ENCODE measurements at regions not wholly inside any gene's neighbourhood (a gene's known extent, or its start where the extent isn't known, plus 50 kb on each side); places are given as distances from the start of the nearest gene placed in this dataset.
A peak's percentile ranks its signal among the peaks of the same experiment; 100 is the strongest.

DNA sequence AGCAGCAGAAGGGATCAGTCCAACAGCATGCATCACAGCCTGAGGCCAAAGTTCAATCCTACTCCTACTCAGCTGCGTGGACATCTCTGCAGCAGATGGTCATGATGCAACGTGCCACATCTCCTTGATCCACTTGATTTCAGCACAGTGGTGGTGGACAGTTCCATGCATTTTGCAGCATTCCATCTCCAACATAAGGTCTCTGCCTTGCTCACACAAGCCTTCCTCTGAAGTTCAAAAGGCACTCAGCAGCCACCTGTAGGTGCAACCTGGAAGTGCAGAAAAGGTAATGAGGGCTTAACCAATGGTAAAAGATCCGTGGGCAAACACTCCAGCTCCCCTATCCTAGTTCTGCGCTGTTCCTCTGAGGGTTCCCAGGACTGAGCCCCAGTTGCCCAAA is 57.5 kb upstream of the CHCHD3 start:
- Histone ChIP-seq H3K36me3 (replicated peaks in 1 of 2; ENCODE audit: control insufficient read depth in 1 of 2, insufficient read depth in 2 of 2, low read length in 2 of 2) (no peaks in the 10 kb centered on the region), H3K9me3 (ENCODE audit: low read length) (no peaks in the 10 kb centered on the region), H3K4me2 (ENCODE audit: low read depth, low read length) (no peak overlapping the region), H3K27ac (ENCODE audit: extremely low read length, insufficient read depth, low read length) (no peak overlapping the region), H3K27me3 (ENCODE audit: control insufficient read depth in 1 of 2, insufficient read depth in 2 of 2, low read length in 2 of 2) (no peaks in the 10 kb centered on the region), H3K4me3 (replicated peaks in 1 of 3; ENCODE audit: insufficient read depth in 1 of 3, low read depth in 2 of 3, low read length in 3 of 3) (no peak overlapping the region), H3K79me2 (ENCODE audit: insufficient read depth, low read length) (no peaks in the 10 kb centered on the region), H3K9ac (ENCODE audit: insufficient read depth, low read depth, low read length) (no peak overlapping the region), H2AFZ (ENCODE audit: low read length) (no peak overlapping the region), H3K4me1 (ENCODE audit: insufficient read depth, low read length) (no peaks in the 10 kb centered on the region), H4K20me1 (ENCODE audit: insufficient read depth, low read length) (no peaks in the 10 kb centered on the region)
- FAIRE-seq (no peak), DNase-seq (ENCODE audit: low spot score) (peak; percentile 52), ATAC-seq (peak; percentile 84)
- in situ Hi-C loops (cut with HindIII; ENCODE audit: extremely low pct_ligation_motif_present, low pct_unique_long_range_greater_than_20kb) (no loop called here), intact Hi-C loops (cut with micrococcal nuclease; ENCODE audit: unreplicated experiment) (no loop called here)
- no TSS peak for BruUV-seq (replicated peaks)
- WGBS (ENCODE audit: low lambda C conversion rate) = 25% methylated on average over 2 of the region's 4 CpGs
- ChIA-PET CTCF (ENCODE audit: low intra/inter-chr PET ratio, low total read pairs) (no interaction called here), POLR2A (no interaction called here)
- TF ChIP-seq GZF1 (CRISPR knock-in tag; IDR thresholded peaks at IDR 0.05) = no peak
- no peak for TF ChIP-seq ZNF282 (IDR thresholded peaks at IDR 0.05; ENCODE audit: partially characterized antibody)
- TF ChIP-seq, protein P1, sequence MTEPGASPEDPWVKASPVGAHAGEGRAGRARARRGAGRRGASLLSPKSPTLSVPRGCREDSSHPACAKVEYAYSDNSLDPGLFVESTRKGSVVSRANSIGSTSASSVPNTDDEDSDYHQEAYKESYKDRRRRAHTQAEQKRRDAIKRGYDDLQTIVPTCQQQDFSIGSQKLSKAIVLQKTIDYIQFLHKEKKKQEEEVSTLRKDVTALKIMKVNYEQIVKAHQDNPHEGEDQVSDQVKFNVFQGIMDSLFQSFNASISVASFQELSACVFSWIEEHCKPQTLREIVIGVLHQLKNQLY (CRISPR knock-in tag; IDR thresholded peaks at IDR 0.05) = no peak
- TF ChIP-seq HDAC2 (CRISPR knock-in tag; IDR thresholded peaks at IDR 0.05) = peak; percentile 68; the same call in 1 of the 2 replicates
- no peak for TF ChIP-seq TBL1XR1 (IDR thresholded peaks at IDR 0.05; ENCODE audit: borderline replicate concordance, low read length, partially characterized antibody)
- TF ChIP-seq, protein P2, sequence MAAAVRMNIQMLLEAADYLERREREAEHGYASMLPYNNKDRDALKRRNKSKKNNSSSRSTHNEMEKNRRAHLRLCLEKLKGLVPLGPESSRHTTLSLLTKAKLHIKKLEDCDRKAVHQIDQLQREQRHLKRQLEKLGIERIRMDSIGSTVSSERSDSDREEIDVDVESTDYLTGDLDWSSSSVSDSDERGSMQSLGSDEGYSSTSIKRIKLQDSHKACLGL (CRISPR knock-in tag; IDR thresholded peaks at IDR 0.05) = no peak
- TF ChIP-seq, protein P3, sequence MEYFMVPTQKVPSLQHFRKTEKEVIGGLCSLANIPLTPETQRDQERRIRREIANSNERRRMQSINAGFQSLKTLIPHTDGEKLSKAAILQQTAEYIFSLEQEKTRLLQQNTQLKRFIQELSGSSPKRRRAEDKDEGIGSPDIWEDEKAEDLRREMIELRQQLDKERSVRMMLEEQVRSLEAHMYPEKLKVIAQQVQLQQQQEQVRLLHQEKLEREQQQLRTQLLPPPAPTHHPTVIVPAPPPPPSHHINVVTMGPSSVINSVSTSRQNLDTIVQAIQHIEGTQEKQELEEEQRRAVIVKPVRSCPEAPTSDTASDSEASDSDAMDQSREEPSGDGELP (IDR thresholded peaks at IDR 0.05; ENCODE audit: borderline replicate concordance, low read depth) = peak; percentile 41; the same call in 1 of the 2 replicates
- TF ChIP-seq ZFP37 (CRISPR knock-in tag; IDR thresholded peaks at IDR 0.05; ENCODE audit: borderline replicate concordance) = 0 out of 2 replicates have a peak, but pooled peaks have one; percentile 58
- TF ChIP-seq MBD4 (IDR thresholded peaks at IDR 0.05; ENCODE audit: borderline replicate concordance, low read length) = no peak
- TF ChIP-seq, protein P4, sequence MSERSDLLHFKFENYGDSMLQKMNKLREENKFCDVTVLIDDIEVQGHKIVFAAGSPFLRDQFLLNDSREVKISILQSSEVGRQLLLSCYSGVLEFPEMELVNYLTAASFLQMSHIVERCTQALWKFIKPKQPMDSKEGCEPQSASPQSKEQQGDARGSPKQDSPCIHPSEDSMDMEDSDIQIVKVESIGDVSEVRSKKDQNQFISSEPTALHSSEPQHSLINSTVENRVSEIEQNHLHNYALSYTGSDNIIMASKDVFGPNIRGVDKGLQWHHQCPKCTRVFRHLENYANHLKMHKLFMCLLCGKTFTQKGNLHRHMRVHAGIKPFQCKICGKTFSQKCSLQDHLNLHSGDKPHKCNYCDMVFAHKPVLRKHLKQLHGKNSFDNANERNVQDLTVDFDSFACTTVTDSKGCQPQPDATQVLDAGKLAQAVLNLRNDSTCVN (CRISPR knock-in tag; IDR thresholded peaks at IDR 0.05; ENCODE audit: borderline replicate concordance) = 0 out of 2 replicates have a peak, but pooled peaks have one; percentile 26
- no peak for TF ChIP-seq ZSCAN29 (CRISPR knock-in tag; conservative IDR thresholded peaks at IDR 0.05)
- TF ChIP-seq ZNF850 (CRISPR knock-in tag; conservative IDR thresholded peaks at IDR 0.05) = no peak
- TF ChIP-seq, protein P5, sequence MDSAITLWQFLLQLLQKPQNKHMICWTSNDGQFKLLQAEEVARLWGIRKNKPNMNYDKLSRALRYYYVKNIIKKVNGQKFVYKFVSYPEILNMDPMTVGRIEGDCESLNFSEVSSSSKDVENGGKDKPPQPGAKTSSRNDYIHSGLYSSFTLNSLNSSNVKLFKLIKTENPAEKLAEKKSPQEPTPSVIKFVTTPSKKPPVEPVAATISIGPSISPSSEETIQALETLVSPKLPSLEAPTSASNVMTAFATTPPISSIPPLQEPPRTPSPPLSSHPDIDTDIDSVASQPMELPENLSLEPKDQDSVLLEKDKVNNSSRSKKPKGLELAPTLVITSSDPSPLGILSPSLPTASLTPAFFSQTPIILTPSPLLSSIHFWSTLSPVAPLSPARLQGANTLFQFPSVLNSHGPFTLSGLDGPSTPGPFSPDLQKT (CRISPR knock-in tag; IDR thresholded peaks at IDR 0.05; ENCODE audit: borderline replicate concordance) = no peak
- TF ChIP-seq TCF12 (IDR thresholded peaks at IDR 0.05) = no peak
- TF ChIP-seq TCF12 (CRISPR knock-in tag; IDR thresholded peaks at IDR 0.05) = no peak
- TF ChIP-seq, protein P6, sequence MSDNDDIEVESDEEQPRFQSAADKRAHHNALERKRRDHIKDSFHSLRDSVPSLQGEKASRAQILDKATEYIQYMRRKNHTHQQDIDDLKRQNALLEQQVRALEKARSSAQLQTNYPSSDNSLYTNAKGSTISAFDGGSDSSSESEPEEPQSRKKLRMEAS (IDR thresholded peaks at IDR 0.05) = no peak
- TF ChIP-seq, protein P7, sequence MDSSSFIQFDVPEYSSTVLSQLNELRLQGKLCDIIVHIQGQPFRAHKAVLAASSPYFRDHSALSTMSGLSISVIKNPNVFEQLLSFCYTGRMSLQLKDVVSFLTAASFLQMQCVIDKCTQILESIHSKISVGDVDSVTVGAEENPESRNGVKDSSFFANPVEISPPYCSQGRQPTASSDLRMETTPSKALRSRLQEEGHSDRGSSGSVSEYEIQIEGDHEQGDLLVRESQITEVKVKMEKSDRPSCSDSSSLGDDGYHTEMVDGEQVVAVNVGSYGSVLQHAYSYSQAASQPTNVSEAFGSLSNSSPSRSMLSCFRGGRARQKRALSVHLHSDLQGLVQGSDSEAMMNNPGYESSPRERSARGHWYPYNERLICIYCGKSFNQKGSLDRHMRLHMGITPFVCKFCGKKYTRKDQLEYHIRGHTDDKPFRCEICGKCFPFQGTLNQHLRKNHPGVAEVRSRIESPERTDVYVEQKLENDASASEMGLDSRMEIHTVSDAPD (CRISPR knock-in tag; IDR thresholded peaks at IDR 0.05) = no peak
- TF ChIP-seq MIER2 (CRISPR knock-in tag; IDR thresholded peaks at IDR 0.05) = peak; percentile 99
- TF ChIP-seq, protein P8, sequence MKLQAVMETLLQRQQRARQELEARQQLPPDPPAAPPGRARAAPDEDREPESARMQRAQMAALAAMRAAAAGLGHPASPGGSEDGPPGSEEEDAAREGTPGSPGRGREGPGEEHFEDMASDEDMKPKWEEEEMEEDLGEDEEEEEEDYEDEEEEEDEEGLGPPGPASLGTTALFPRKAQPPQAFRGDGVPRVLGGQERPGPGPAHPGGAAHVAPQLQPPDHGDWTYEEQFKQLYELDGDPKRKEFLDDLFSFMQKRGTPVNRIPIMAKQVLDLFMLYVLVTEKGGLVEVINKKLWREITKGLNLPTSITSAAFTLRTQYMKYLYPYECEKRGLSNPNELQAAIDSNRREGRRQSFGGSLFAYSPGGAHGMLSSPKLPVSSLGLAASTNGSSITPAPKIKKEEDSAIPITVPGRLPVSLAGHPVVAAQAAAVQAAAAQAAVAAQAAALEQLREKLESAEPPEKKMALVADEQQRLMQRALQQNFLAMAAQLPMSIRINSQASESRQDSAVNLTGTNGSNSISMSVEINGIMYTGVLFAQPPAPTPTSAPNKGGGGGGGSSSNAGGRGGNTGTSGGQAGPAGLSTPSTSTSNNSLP (IDR thresholded peaks at IDR 0.05; ENCODE audit: low read depth, low read length) = peak; percentile 61

Data from HepG2 (cell line).